Stimulated activated effector memory CD8-positive, alpha-beta T cell treated with anti-CD3 and anti-CD28 coated beads, Interleukin-12 subunit alpha, Interleukin-12 subunit beta, amount 100 ng/mL, for 72 hours (primary cell): ENCODE measurements at regions not wholly inside any gene's neighbourhood (a gene's known extent, or its start where the extent isn't known, plus 50 kb on each side); places are given as distances from the start of the nearest gene placed in this dataset.
"Not testable (repeated sequence)": the region's sequence is repeated elsewhere in the genome, so short reads cannot be mapped to it uniquely, and the experiment has no call there.

ENCODE experiments used
- ATAC-seq: fragments of 150-1000 bp; cut with Tn5 transposase; 2 replicates; pipeline ENCODE4 v1.10.0; 2021
- DNase-seq, 2 donors: peaks; one replicate each; pipeline ENCODE4 v3.0.0; 2021 to 2022; ENCODE audit warnings: low spot score in 2 of 2
- H3K27ac Mint-ChIP-seq: one replicate; pipeline ENCODE4 v1.8.0; 2022; ENCODE audit warnings: mild to moderate bottlenecking, mixed read lengths
- H3K36me3 Mint-ChIP-seq: one replicate; pipeline ENCODE4 v1.8.0; 2022; ENCODE audit warnings: mild to moderate bottlenecking, mixed read lengths
- H3K4me1 Mint-ChIP-seq: one replicate; pipeline ENCODE4 v1.8.0; 2022; ENCODE audit warnings: mixed read lengths
- H3K4me3 Mint-ChIP-seq: one replicate; pipeline ENCODE4 v1.8.0; 2022; ENCODE audit warnings: mild to moderate bottlenecking, mixed read lengths
- H3K9me3 Mint-ChIP-seq: one replicate; pipeline ENCODE4 v1.8.0; 2022; ENCODE audit warnings: mixed read lengths

DNA sequence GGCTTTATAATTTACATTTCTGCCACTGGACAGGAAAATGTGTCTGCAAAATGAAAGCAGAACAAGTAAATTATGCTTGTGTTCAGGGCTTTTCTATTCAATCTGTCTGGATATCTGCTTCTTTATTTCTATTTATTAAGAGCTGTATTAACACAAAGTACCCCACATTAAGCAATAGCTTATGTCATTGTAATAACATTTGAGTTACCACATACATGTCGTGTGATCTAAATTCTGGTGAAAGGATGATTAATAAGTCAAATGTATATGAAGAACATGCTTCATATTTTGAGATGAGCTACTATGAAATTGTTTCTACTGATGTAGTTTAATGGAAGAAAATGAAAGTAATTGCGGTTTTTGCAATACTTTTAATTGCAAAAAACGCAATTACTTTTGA is 238.2 kb downstream of the KCNJ2 start:
- ATAC-seq, result no peak
- Mint-ChIP-seq H3K36me3 (no peaks in the 10 kb centered on the region), H3K4me1 (no peaks in the 10 kb centered on the region), H3K4me3 (no peak overlapping the region), H3K27ac (no peak overlapping the region), H3K9me3 (peaks cover 3% of the 10 kb centered on the region)
- DNase-seq, result no peak

DNA sequence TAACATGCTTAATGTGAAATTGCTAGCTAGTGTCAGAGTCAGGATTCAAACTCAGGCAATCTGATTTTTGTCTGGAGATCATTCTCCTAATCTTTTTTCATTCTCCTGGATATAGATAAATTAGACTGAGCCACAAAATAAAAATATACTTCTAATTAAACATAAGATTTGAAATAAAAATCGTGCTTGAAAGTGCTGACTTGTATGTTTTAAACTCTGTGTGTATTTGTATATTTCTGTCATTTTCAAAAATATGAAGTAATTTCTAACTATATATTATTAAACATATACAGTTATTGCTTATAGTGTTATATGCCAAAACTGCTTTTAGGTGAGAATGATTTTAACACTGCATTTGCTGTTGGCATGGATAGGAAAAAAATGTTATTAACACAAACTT is 239.4 kb downstream of the KCNJ2 start:
- H3K9me3 Mint-ChIP-seq, result peaks cover 3% of the 10 kb centered on the region
- no peak overlapping the region for H3K27ac Mint-ChIP-seq
- DNase-seq, result no peak
- ATAC-seq, result no peak
- no peak overlapping the region for H3K4me3 Mint-ChIP-seq
- no peaks in the 10 kb centered on the region for H3K36me3 Mint-ChIP-seq
- no peaks in the 10 kb centered on the region for H3K4me1 Mint-ChIP-seq

GRCh38 chr17:70414300-70414699 is 245.0 kb downstream of the KCNJ2 start:
- Mint-ChIP-seq H3K9me3 (peaks cover 4% of the 10 kb centered on the region), H3K4me1 (no peaks in the 10 kb centered on the region), H3K4me3 (no peak overlapping the region), H3K27ac (no peak overlapping the region), H3K36me3 (no peaks in the 10 kb centered on the region)
- no peak for ATAC-seq
- DNase-seq, result no peak

GRCh38 chr17:70420861-70421445 is 251.6 kb downstream of the KCNJ2 start:
- no peaks in the 10 kb centered on the region for H3K4me1 Mint-ChIP-seq
- ATAC-seq (no peak), DNase-seq (no peak)
- no peaks in the 10 kb centered on the region for H3K36me3 Mint-ChIP-seq
- no peak overlapping the region for H3K4me3 Mint-ChIP-seq
- H3K27ac Mint-ChIP-seq, result no peak overlapping the region
- H3K9me3 Mint-ChIP-seq, result peaks cover 2% of the 10 kb centered on the region

DNA sequence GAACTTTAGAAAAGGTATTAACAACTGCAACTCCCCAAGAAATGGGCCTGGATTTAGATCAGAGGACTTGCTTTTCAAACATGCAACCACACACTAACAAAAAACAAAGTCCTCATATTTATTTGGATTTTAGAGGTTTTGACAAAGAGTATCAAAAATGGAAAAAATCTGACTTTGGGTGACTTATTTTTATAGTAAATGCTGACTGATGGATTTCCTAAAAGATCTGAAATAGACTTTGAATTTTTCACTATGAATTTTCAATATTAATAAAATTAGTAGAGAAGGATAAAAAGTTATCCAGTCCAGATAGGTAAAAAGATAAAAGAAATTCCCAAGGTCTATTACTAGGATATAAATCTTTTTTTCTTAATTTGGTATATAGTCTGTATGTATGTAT is 253.5 kb downstream of the KCNJ2 start:
- no peaks in the 10 kb centered on the region for H3K36me3 Mint-ChIP-seq
- peaks cover 2% of the 10 kb centered on the region for H3K9me3 Mint-ChIP-seq
- no peaks in the 10 kb centered on the region for H3K4me1 Mint-ChIP-seq
- ATAC-seq (no peak), DNase-seq (no peak)
- H3K4me3 Mint-ChIP-seq, result no peak overlapping the region
- no peak overlapping the region for H3K27ac Mint-ChIP-seq

DNA sequence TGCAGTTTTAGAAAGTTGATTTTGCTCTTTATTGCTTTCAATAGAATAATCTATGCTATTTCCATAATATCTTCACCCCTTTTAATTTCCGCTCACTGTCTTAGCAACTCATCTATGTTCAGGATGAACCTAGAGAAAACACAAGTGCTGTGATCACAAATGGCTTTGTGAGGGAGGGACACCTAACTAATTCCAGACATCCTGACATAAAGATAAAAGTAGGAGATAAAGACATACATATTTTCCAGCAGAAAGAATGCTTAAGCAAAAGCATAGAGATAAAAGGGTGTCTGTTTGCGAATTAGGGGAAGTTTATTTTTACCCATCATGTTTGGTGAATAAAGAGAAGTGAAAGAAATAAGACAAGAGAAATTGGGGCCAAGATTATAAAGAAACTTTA is 254.2 kb downstream of the KCNJ2 start:
- Mint-ChIP-seq H3K4me1 (no peaks in the 10 kb centered on the region), H3K36me3 (no peaks in the 10 kb centered on the region), H3K27ac (no peak overlapping the region), H3K4me3 (no peak overlapping the region), H3K9me3 (peaks cover 2% of the 10 kb centered on the region)
- no peak for ATAC-seq
- DNase-seq, result no peak

- Mint-ChIP-seq H3K27ac (no peak overlapping the region), H3K36me3 (no peaks in the 10 kb centered on the region), H3K4me1 (no peaks in the 10 kb centered on the region), H3K4me3 (no peak overlapping the region), H3K9me3 (peaks cover 2% of the 10 kb centered on the region)
- DNase-seq (no peak), ATAC-seq (no peak)
Observed at GRCh38 chr17:70426752-70427151, 257.4 kb downstream of the KCNJ2 start.

DNA sequence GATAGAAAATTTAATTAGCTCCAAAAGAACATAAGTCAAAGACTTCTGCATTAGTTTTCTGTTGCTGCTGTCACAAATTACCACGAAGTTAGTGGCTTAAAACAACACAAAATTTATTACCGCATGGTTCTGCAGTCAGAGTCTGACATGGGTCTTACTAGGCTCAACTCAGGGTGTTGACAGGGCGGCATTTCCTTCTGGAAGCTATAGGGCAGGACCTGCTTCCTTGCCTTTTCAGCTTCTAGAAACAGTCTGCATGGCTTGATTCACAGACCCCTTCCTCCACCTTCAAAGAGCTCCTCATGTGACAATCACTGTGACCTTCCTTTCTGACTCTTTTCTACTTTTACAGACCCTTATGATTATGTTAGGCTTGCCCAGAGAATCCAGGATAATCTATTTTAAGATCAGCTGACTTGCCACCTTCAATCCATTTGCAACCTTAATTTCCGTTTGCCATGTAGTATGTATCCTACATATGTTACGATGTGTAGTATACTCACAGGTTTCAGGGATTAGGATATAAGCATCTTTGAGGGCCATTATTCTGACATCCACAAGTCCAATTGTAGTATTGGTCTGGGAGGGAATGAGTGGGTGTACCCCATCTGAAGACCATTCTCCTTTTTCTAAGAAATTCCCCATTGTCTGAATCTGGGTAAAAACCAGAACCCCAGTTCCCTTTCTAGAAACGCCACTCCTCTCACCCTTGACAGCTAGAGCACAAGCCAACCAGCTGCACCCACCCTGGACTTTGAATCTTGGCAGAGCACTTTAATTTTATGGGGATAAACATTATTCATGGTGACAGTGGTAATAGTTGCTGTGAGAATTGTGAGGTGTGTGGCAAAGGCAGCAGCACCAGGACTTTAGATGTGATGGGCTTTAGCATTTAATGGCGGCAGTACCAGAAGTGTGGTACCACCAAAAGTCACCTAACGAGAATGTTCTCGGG is 265.5 kb downstream of the KCNJ2 start:
- Mint-ChIP-seq H3K27ac (no peak overlapping the region), H3K4me1 (no peaks in the 10 kb centered on the region), H3K4me3 (no peak overlapping the region), H3K36me3 (no peaks in the 10 kb centered on the region), H3K9me3 (no peaks in the 10 kb centered on the region)
- ATAC-seq (no peak), DNase-seq (no peak)

GRCh38 chr17:70437656-70438055 is 268.3 kb downstream of the KCNJ2 start:
- Mint-ChIP-seq H3K27ac (no peak overlapping the region), H3K4me1 (no peaks in the 10 kb centered on the region), H3K9me3 (no peaks in the 10 kb centered on the region), H3K36me3 (no peaks in the 10 kb centered on the region), H3K4me3 (no peak overlapping the region)
- DNase-seq, result no peak
- ATAC-seq, result no peak

DNA sequence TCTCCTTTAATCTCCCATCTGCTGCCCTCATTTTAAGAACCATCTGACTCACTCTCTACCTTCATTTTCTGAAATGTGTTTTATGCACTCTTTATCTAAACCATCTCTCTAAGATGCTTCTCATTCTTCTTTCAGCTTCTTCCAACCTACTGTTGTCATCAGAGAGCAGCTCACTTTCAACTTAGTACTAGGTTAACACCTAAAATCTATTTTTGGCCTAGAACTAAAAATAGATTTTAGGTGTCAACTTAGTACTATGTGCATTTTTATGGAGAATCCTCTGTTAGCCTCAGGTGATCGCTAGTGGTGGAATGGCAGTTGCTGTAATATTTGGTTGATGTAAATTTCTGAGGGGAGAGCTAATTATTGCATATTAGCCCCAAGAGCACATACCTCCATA is 277.1 kb downstream of the KCNJ2 start:
- peaks cover 13% of the 10 kb centered on the region for H3K9me3 Mint-ChIP-seq

GRCh38 chr17:70447588-70447987 is 278.3 kb downstream of the KCNJ2 start:
- no peak overlapping the region for H3K27ac Mint-ChIP-seq
- no peak overlapping the region for H3K4me3 Mint-ChIP-seq

More for the DNA sequence above, 277.1 kb downstream of the KCNJ2 start:
- DNase-seq (no peak), ATAC-seq (no peak)
- Mint-ChIP-seq H3K36me3 (no peaks in the 10 kb centered on the region), H3K4me3 (no peak overlapping the region), H3K4me1 (no peaks in the 10 kb centered on the region), H3K27ac (no peak overlapping the region)

GRCh38 chr17:70453075-70453474 is 283.7 kb downstream of the KCNJ2 start:
- not testable (repeated sequence) for H3K36me3 Mint-ChIP-seq, H3K9me3 Mint-ChIP-seq, ATAC-seq, H3K4me1 Mint-ChIP-seq, H3K4me3 Mint-ChIP-seq, H3K27ac Mint-ChIP-seq, DNase-seq

More at GRCh38 chr17:70447588-70447987, 278.3 kb downstream of the KCNJ2 start:
- Mint-ChIP-seq H3K4me1 (no peaks in the 10 kb centered on the region), H3K9me3 (peaks cover 13% of the 10 kb centered on the region), H3K36me3 (no peaks in the 10 kb centered on the region)
- no peak for DNase-seq
- ATAC-seq, result no peak

DNA sequence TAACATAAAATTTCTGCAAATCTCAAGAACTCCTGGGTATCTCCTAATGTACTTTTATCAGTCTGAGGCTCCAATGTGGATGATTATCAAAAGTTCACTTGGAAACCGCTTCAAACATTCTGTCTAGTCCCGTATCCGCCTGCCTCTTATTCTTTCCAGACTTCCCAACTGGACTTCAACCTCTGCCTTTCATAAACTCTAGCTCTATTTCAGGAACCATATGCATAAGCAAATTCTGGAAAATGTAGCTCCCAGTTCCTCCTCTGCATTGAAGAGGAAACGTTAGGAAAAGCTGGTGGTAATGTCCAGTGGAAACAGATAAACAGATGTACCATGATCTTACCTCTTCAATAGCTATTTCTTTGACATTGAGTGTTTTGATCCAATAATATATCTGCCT is 285.0 kb downstream of the KCNJ2 start:
- no peak overlapping the region for H3K27ac Mint-ChIP-seq

DNA sequence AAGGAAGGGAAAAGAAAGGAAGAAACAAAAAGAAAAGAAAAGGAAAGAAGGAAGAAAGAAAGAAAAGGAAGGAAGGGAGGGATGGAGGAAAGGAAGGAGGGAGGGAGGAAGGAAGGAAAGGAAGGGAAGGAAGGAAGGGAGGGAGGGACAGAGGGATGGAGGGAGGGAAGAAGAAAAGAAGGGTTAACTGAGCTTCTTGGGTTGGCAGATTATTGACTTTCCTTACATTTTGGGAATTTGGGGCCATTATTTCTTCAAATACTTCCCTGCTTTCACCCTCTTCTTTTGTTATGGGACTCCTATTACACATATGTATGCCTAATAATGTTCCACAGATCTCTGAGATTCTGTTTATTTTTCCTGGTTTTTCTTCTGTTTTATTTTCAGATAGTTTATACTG is 285.6 kb downstream of the KCNJ2 start:
- Mint-ChIP-seq H3K27ac (no peak overlapping the region), H3K9me3 (peaks cover 7% of the 10 kb centered on the region), H3K4me3 (no peak overlapping the region), H3K4me1 (no peaks in the 10 kb centered on the region), H3K36me3 (no peaks in the 10 kb centered on the region)
- DNase-seq (no peak), ATAC-seq (no peak)

More for the DNA sequence above, 285.0 kb downstream of the KCNJ2 start:
- ATAC-seq, result no peak
- Mint-ChIP-seq H3K4me1 (no peaks in the 10 kb centered on the region), H3K4me3 (no peak overlapping the region), H3K9me3 (peaks cover 7% of the 10 kb centered on the region), H3K36me3 (no peaks in the 10 kb centered on the region)
- no peak for DNase-seq

DNA sequence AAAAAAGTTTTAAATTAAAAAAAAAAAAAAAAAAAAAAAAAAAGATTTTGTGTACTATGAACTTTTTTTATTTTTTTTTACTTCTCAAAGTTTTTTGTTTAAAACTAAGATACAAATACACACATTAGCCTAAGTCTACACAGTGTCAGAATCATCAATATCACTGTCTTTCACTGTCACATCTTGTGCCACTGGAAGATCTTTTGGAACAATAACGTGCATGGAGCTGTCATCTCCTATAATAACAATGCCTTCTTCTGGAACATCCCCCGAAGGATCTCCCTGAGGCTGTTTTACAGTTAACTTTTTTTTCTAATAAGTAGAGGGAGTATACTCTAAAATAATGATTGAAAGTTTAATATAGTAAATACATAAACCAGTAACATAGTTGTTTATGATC is 295.7 kb downstream of the KCNJ2 start:
- ATAC-seq (no peak), DNase-seq (no peak)
- Mint-ChIP-seq H3K4me1 (no peaks in the 10 kb centered on the region), H3K27ac (no peak overlapping the region), H3K4me3 (no peak overlapping the region), H3K36me3 (no peaks in the 10 kb centered on the region), H3K9me3 (no peaks in the 10 kb centered on the region)

DNA sequence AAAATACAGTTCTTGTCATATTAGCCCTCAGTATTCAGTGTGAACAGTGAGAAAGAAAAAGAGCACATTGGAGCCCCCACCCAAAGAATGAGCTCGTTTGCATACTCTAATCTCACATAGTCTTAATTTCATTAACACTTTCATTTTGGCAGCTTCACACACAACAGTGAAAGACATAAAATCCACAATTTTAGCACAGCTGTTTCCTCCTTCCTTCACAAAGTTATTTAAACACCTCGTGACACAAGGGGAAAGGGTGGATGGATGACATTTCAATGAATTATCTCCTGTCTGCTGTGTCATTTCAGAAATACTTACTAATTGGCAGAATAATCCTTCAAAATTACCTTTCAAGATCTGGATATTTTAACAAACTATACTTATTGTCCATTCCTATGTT is 299.3 kb downstream of the KCNJ2 start:
- DNase-seq (no peak), ATAC-seq (no peak)
- no peaks in the 10 kb centered on the region for H3K4me1 Mint-ChIP-seq
- H3K36me3 Mint-ChIP-seq, result no peaks in the 10 kb centered on the region
- no peak overlapping the region for H3K27ac Mint-ChIP-seq
- H3K9me3 Mint-ChIP-seq, result no peaks in the 10 kb centered on the region
- no peak overlapping the region for H3K4me3 Mint-ChIP-seq
